Neural progenitor cell (in vitro differentiated cells): ENCODE measurements at regions not wholly inside any gene's neighbourhood (a gene's known extent, or its start where the extent isn't known, plus 50 kb on each side); places are given as distances from the start of the nearest gene placed in this dataset.

Source experiments
- DNase-seq: peaks from one replicate; pipeline ENCODE4 v3.0.0-alpha.2; 2016; ENCODE audit warnings: low spot score
- H2AFZ ChIP-seq: fragments of 200-600 bp; sonication (generic); replicated peaks from 2 replicates; pipeline ENCODE4 v1.6.1; 2016; ENCODE audit warnings: antibody characterized with exemption
- H3F3A ChIP-seq: fragments of 200-600 bp; sonication (generic); 2 replicates; pipeline ENCODE4 v1.6.1; 2016; ENCODE audit warnings: antibody characterized with exemption, low read depth
- H3K27ac ChIP-seq: fragments of 200-600 bp; sonication (generic); 2 replicates; pipeline ENCODE4 v1.5.1; 2016; ENCODE audit warnings: mild to moderate bottlenecking
- H3K27me3 ChIP-seq: fragments of 200-600 bp; sonication (generic); 2 replicates; pipeline ENCODE4 v1.6.1; 2016; ENCODE audit warnings: mild to moderate bottlenecking, moderate library complexity
- H3K36me3 ChIP-seq: fragments of 200-600 bp; sonication (generic); 2 replicates; pipeline ENCODE4 v1.5.1; 2016
- H3K4me1 ChIP-seq: fragments of 200-600 bp; sonication (generic); 2 replicates; pipeline ENCODE4 v1.6.1; 2016; ENCODE audit warnings: mixed run types
- H3K4me2 ChIP-seq: fragments of 200-600 bp; sonication (generic); 2 replicates; pipeline ENCODE4 v1.6.1; 2016
- H3K4me3 ChIP-seq: fragments of 200-600 bp; sonication (generic); 2 replicates; pipeline ENCODE4 v1.5.1; 2016
- H3K79me2 ChIP-seq: fragments of 200-600 bp; sonication (generic); 2 replicates; pipeline ENCODE4 v1.6.1; 2016; ENCODE audit warnings: low read depth
- H3K9ac ChIP-seq: fragments of 200-600 bp; sonication (generic); 2 replicates; pipeline ENCODE4 v1.6.1; 2016
- H3K9me3 ChIP-seq: fragments of 200-600 bp; sonication (generic); 2 replicates; pipeline ENCODE4 v1.5.1; 2016; ENCODE audit warnings: low read depth
- H4K20me1 ChIP-seq: fragments of 200-600 bp; sonication (generic); 2 replicates; pipeline ENCODE4 v1.6.1; 2016; ENCODE audit warnings: low read depth
- H3K27ac Mint-ChIP-seq: 3 replicates; pipeline ENCODE4 v1.8.0; 2021; ENCODE audit warnings: mixed read lengths
- H3K27me3 Mint-ChIP-seq: 2 replicates; pipeline ENCODE4 v1.8.0; 2022; ENCODE audit warnings: low read depth, mild to moderate bottlenecking, inconsistent platforms, moderate library complexity, mixed read lengths; ENCODE audit not compliant: insufficient read depth
- H3K36me3 Mint-ChIP-seq: 3 replicates; pipeline ENCODE4 v1.8.0; 2021; ENCODE audit warnings: mixed read lengths
- H3K4me1 Mint-ChIP-seq: 3 replicates; pipeline ENCODE4 v1.8.0; 2021; ENCODE audit warnings: mixed read lengths
- H3K4me3 Mint-ChIP-seq: 3 replicates; pipeline ENCODE4 v1.8.0; 2021; ENCODE audit warnings: mild to moderate bottlenecking, moderate library complexity, mixed read lengths
- H3K9me3 Mint-ChIP-seq: 3 replicates; pipeline ENCODE4 v1.8.0; 2020; ENCODE audit warnings: mixed read lengths
- CTCF ChIP-seq: fragments of 200-600 bp; sonication (generic); IDR thresholded peaks from 2 replicates; pipeline ENCODE4 v1.5.1; 2017; ENCODE audit warnings: antibody characterized with exemption, mild to moderate bottlenecking
- EZH2 ChIP-seq: fragments of 200-600 bp; sonication (generic); IDR thresholded peaks from 2 replicates; pipeline ENCODE4 v1.6.1; 2017; ENCODE audit warnings: antibody characterized with exemption, mild to moderate bottlenecking, moderate library complexity
- EZH2phosphoT487 ChIP-seq: fragments of 200-600 bp; sonication (generic); IDR thresholded peaks from 2 replicates; pipeline ENCODE4 v1.6.1; 2017; ENCODE audit warnings: antibody characterized with exemption

DNA sequence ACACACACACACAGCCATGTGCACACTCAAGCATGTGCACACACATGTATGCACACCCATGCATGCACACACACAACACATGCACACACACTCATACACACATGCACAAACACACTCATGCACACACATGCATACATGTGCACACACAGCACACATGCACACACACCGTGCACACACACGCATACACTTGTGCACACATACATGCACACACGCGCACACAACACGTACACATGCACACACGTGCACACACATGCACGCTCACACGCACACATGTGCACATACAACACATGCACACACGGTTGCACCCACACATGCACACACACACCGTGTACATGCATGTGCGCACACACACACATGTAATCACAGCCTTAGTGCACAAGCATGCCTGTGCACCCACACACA lies 230.4 kb upstream of the GSE1 start:
- no peaks in the 10 kb centered on the region for H3K9me3 Mint-ChIP-seq
- no peaks in the 10 kb centered on the region for H4K20me1 ChIP-seq
- H3K9ac ChIP-seq: no peak overlapping the region
- H3K4me2 ChIP-seq: no peak overlapping the region
- no peaks in the 10 kb centered on the region for H3K36me3 Mint-ChIP-seq
- no peak overlapping the region for H2AFZ ChIP-seq
- no peak overlapping the region for H3K27ac ChIP-seq
- H3K79me2 ChIP-seq: no peaks in the 10 kb centered on the region
- H3K27ac Mint-ChIP-seq: no peak overlapping the region
- H3K4me1 ChIP-seq: peaks cover 9% of the 10 kb centered on the region
- no peak overlapping the region for H3K4me3 Mint-ChIP-seq
- peaks cover 9% of the 10 kb centered on the region for H3F3A ChIP-seq
- TF ChIP-seq EZH2 (no peak), CTCF (no peak), EZH2phosphoT487 (no peak)
- no peaks in the 10 kb centered on the region for H3K36me3 ChIP-seq
- DNase-seq: no peak
- peaks cover 18% of the 10 kb centered on the region for H3K27me3 Mint-ChIP-seq
- H3K4me1 Mint-ChIP-seq: peaks cover 34% of the 10 kb centered on the region
- H3K4me3 ChIP-seq: no peak overlapping the region
- no peaks in the 10 kb centered on the region for H3K27me3 ChIP-seq
- H3K9me3 ChIP-seq: no peaks in the 10 kb centered on the region

DNA sequence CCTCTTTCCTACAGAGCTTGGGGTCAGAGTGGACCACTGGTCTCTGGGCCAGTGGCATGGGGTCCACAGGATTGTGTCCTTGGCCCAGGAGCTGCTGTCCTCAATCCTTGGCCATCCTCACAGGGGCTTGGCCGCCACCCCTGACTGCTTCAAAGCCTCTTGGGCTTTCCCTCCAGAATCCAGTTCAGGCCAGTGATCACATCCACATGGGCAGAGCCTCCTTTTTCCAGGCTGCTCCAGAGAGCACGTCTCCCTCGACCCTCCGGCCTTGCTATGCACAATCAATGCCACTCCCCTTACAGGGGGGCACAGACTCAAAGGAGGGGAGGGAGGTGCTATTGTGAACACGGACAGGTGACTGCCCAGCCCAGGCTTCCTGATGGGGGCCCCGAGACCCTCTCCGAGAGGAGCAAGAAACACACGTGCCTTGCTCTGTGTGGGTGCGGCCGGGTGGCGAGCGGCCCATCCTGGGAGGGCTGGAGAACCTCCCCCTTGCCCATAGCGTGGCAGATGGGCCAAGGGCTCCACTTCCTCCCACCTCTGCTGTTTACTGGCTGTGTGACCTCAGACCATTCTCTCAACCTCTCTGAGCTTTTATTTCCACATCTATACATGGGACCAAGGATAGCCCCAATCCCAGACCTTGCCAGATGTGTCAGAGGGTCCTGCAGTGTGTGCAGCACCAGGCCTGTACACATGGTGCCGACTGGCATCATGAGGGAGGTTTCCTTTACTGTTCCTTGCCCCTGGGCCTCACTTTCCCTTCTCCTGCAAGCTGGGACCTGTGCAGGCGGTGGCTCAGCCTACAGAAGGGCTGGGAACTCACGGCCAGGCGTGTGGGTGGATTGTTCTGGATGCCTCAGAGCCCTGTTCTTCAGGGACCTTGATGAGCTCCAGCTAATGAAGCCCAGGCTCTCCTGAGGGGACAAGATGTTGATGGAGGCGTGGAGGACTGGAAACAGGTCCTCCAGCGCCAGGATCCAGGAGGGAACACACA lies 229.0 kb upstream of the GSE1 start:
- Histone ChIP-seq H3K9me3 (no peaks in the 10 kb centered on the region), H3K36me3 (no peaks in the 10 kb centered on the region), H3F3A (peaks cover 9% of the 10 kb centered on the region), H3K27ac (no peak overlapping the region), H3K4me3 (no peak overlapping the region), H3K9ac (no peak overlapping the region), H3K4me2 (no peak overlapping the region), H3K27me3 (no peaks in the 10 kb centered on the region), H3K4me1 (peaks cover 9% of the 10 kb centered on the region), H2AFZ (no peak overlapping the region), H4K20me1 (no peaks in the 10 kb centered on the region), H3K79me2 (no peaks in the 10 kb centered on the region)
- Mint-ChIP-seq H3K27ac (peak overlapping the region; percentile 74), H3K36me3 (no peaks in the 10 kb centered on the region), H3K4me1 (peaks cover 29% of the 10 kb centered on the region), H3K27me3 (peaks cover 15% of the 10 kb centered on the region), H3K4me3 (peak overlapping the region; percentile 43), H3K9me3 (no peaks in the 10 kb centered on the region)
- TF ChIP-seq CTCF (no peak), EZH2 (no peak), EZH2phosphoT487 (no peak)
- no peak for DNase-seq

GRCh38 chr16:85384833-85385462 lies 228.2 kb upstream of the GSE1 start:
- Mint-ChIP-seq H3K27me3 (peaks cover 15% of the 10 kb centered on the region), H3K27ac (peak overlapping the region; percentile 74), H3K9me3 (no peaks in the 10 kb centered on the region), H3K36me3 (no peaks in the 10 kb centered on the region), H3K4me1 (peaks cover 30% of the 10 kb centered on the region), H3K4me3 (no peak overlapping the region)
- Histone ChIP-seq H2AFZ (no peak overlapping the region), H3K9me3 (no peaks in the 10 kb centered on the region), H3K79me2 (no peaks in the 10 kb centered on the region), H3F3A (peaks cover 9% of the 10 kb centered on the region), H3K9ac (no peak overlapping the region), H3K36me3 (no peaks in the 10 kb centered on the region), H3K27me3 (no peaks in the 10 kb centered on the region), H3K4me3 (no peak overlapping the region), H3K4me1 (peaks cover 9% of the 10 kb centered on the region), H3K4me2 (no peak overlapping the region), H4K20me1 (no peaks in the 10 kb centered on the region), H3K27ac (no peak overlapping the region)
- TF ChIP-seq EZH2phosphoT487 (no peak), EZH2 (no peak), CTCF (no peak)
- no peak for DNase-seq
